DOHH2 (cell line): ENCODE measurements at regions not wholly inside any gene's neighbourhood (a gene's known extent, or its start where the extent isn't known, plus 50 kb on each side); places are given as distances from the start of the nearest gene placed in this dataset.

Source experiments
- H3F3A ChIP-seq: fragments of 200-600 bp; sonication (generic), shearing (Covaris generic); 2 replicates; pipeline ENCODE4 v1.6.0; 2016; ENCODE audit warnings: antibody characterized with exemption, mild to moderate bottlenecking; ENCODE audit not compliant: control insufficient read depth, insufficient read depth
- H3K27ac ChIP-seq: fragments of 200-600 bp; sonication (generic); 2 replicates; pipeline ENCODE4 v1.5.1; 2014; ENCODE audit warnings: low read depth, mild to moderate bottlenecking, low read length, moderate library complexity
- H3K27me3 ChIP-seq: fragments of 200-600 bp; sonication (generic); 2 replicates; pipeline ENCODE4 v1.6.1; 2014; ENCODE audit warnings: mild to moderate bottlenecking, low read length, mixed read lengths; ENCODE audit not compliant: control insufficient read depth
- H3K36me3 ChIP-seq: fragments of 200-600 bp; sonication (generic); 2 replicates; pipeline ENCODE4 v1.6.1; 2014; ENCODE audit warnings: mild to moderate bottlenecking, low read length, moderate library complexity, mixed read lengths; ENCODE audit not compliant: control insufficient read depth
- H3K4me1 ChIP-seq: fragments of 200-600 bp; sonication (generic); 2 replicates; pipeline ENCODE4 v1.6.1; 2014; ENCODE audit warnings: mild to moderate bottlenecking, low read length, mixed read lengths; ENCODE audit not compliant: control insufficient read depth
- H3K4me2 ChIP-seq: fragments of 200-600 bp; sonication (generic); 2 replicates; pipeline ENCODE4 v1.6.0; 2014; ENCODE audit warnings: mild to moderate bottlenecking, low read length, moderate library complexity
- H3K4me3 ChIP-seq: fragments of 200-600 bp; sonication (generic); 2 replicates; pipeline ENCODE4 v1.5.1; 2014; ENCODE audit warnings: mild to moderate bottlenecking, low read length, mixed read lengths
- H3K79me2 ChIP-seq: fragments of 200-600 bp; sonication (generic); 2 replicates; pipeline ENCODE4 v1.6.1; 2014; ENCODE audit warnings: mild to moderate bottlenecking, low read length, mixed read lengths; ENCODE audit not compliant: control insufficient read depth
- H3K9me2 ChIP-seq: fragments of 200-600 bp; sonication (generic); replicated peaks from 2 replicates; pipeline ENCODE4 v1.6.1; 2014; ENCODE audit warnings: mild to moderate bottlenecking, low read length, mixed read lengths; ENCODE audit not compliant: control insufficient read depth
- H3K9me3 ChIP-seq: fragments of 200-600 bp; sonication (generic); 2 replicates; pipeline ENCODE4 v1.6.1; 2014; ENCODE audit warnings: antibody characterized with exemption, low read length, mixed read lengths; ENCODE audit not compliant: control insufficient read depth, insufficient read depth
- H4K20me1 ChIP-seq: fragments of 200-600 bp; sonication (generic); 2 replicates; pipeline ENCODE4 v1.6.0; 2014; ENCODE audit warnings: low read depth, mild to moderate bottlenecking, antibody characterized with exemption, low read length, moderate library complexity; ENCODE audit not compliant: control insufficient read depth, insufficient read depth
- CTCF ChIP-seq: fragments of 200-600 bp; sonication (generic); IDR thresholded peaks from one replicate; pipeline ENCODE4 v1.5.1; 2014; ENCODE audit warnings: antibody characterized with exemption, mild to moderate bottlenecking, low read depth, low read length; ENCODE audit not compliant: poor library complexity, severe bottlenecking
- EZH2phosphoT487 ChIP-seq: fragments of 200-600 bp; sonication (generic); IDR thresholded peaks from 2 replicates; pipeline ENCODE4 v1.6.1; 2017; ENCODE audit warnings: borderline replicate concordance, mild to moderate bottlenecking, antibody characterized with exemption, low read length, moderate library complexity, mixed read lengths

GRCh38 chr1:186534401-186534800 is 73.5 kb upstream of the PDC start:
- Histone ChIP-seq H3K27me3 (no peaks in the 10 kb centered on the region), H3K4me3 (no peak overlapping the region), H3K9me3 (no peaks in the 10 kb centered on the region), H3K9me2 (no peaks in the 10 kb centered on the region), H3K27ac (no peak overlapping the region), H4K20me1 (no peaks in the 10 kb centered on the region), H3K4me1 (no peaks in the 10 kb centered on the region), H3K79me2 (no peaks in the 10 kb centered on the region), H3K36me3 (no peaks in the 10 kb centered on the region), H3F3A (no peaks in the 10 kb centered on the region), H3K4me2 (no peak overlapping the region)
- TF ChIP-seq EZH2phosphoT487 (no peak), CTCF (no peak)

- Histone ChIP-seq H3K36me3 (no peaks in the 10 kb centered on the region), H3K79me2 (no peaks in the 10 kb centered on the region), H3K9me2 (no peaks in the 10 kb centered on the region), H3K27me3 (no peaks in the 10 kb centered on the region), H3K4me3 (no peak overlapping the region), H3K4me1 (no peaks in the 10 kb centered on the region), H3K9me3 (no peaks in the 10 kb centered on the region), H3K27ac (no peak overlapping the region), H3F3A (no peaks in the 10 kb centered on the region), H3K4me2 (no peak overlapping the region), H4K20me1 (no peaks in the 10 kb centered on the region)
- TF ChIP-seq CTCF: no peak
- no peak for TF ChIP-seq EZH2phosphoT487
Measured at GRCh38 chr1:186532466-186532865, 71.6 kb upstream of the PDC start.

GRCh38 chr1:186531561-186532165 is 70.7 kb upstream of the PDC start:
- no peak overlapping the region for H3K4me2 ChIP-seq
- H3K9me3 ChIP-seq: no peaks in the 10 kb centered on the region
- no peaks in the 10 kb centered on the region for H3K79me2 ChIP-seq
- H3K4me1 ChIP-seq: no peaks in the 10 kb centered on the region
- H3K9me2 ChIP-seq: no peaks in the 10 kb centered on the region
- H3K4me3 ChIP-seq: no peak overlapping the region
- no peaks in the 10 kb centered on the region for H3K27me3 ChIP-seq
- no peaks in the 10 kb centered on the region for H3K36me3 ChIP-seq
- TF ChIP-seq EZH2phosphoT487 (no peak), CTCF (no peak)
- H3K27ac ChIP-seq: no peak overlapping the region
- no peaks in the 10 kb centered on the region for H3F3A ChIP-seq
- H4K20me1 ChIP-seq: no peaks in the 10 kb centered on the region
